GM12878 (cell line): ENCODE measurements at regions not wholly inside any gene's neighbourhood (a gene's known extent, or its start where the extent isn't known, plus 50 kb on each side); places are given as distances from the start of the nearest gene placed in this dataset.

Source experiments
- ATAC-seq: fragments of 200-7000 bp; cut with Tn5 transposase; 3 replicates; pipeline ENCODE4 v1.9.1; 2020; ENCODE audit warnings: mild to moderate bottlenecking, moderate library complexity
- BruUV-seq: library from RNA; stranded (reverse); fragments of 400-500 nt; replicated peaks from 2 replicates; lab custom pipeline; 2021; lab: Mats Ljungman, UMichigan
- CTCF ChIA-PET: fragments of 300-600 bp; sonication (Branson Sonifier 250); formaldehyde crosslinking; extraction: SDS; loops from one replicate; lab custom pipeline; 2021; ENCODE audit warnings: inconsistent platforms; lab: Yijun Ruan, JAX
- POLR2A ChIA-PET: fragments of 350-600 bp; formaldehyde crosslinking; extraction: SDS; loops from one replicate; lab custom pipeline; 2021; ENCODE audit warnings: inconsistent platforms; lab: Charles Lee
- RAD21 ChIA-PET: fragments of 300-600 bp; sonication (Branson Sonifier 250); formaldehyde crosslinking; loops from one replicate; lab custom pipeline; 2023; ENCODE audit warnings: antibody characterized with exemption; ENCODE audit not compliant: unreplicated experiment; lab: Charles Lee
- SMC1A ChIA-PET: fragments of 300-600 bp; sonication (Branson Sonifier 250); formaldehyde crosslinking; loops from one replicate; lab custom pipeline; 2023; ENCODE audit not compliant: unreplicated experiment, uncharacterized antibody; lab: Charles Lee
- DNase-seq: peaks from one replicate; pipeline ENCODE4 v3.0.0-alpha.2; 2011; ENCODE audit warnings: low read depth, low spot score
- FAIRE-seq: peaks from 3 replicates; lab custom pipeline; 2011; peaks lifted over from hg19 to GRCh38; lab: Jason Lieb, UNC
- H2AFZ ChIP-seq: 2 replicates; pipeline ENCODE4 v1.6.0; 2011; ENCODE audit warnings: low read depth, low read length, control low read depth; ENCODE audit not compliant: control insufficient read depth
- H3K27ac ChIP-seq: 2 replicates; pipeline ENCODE4 v1.5.1; 2011; ENCODE audit warnings: control low read depth; ENCODE audit not compliant: control insufficient read depth, insufficient read depth
- H3K27me3 ChIP-seq, 2 experiments: replicated peaks in 1 of 2; 2 replicates each; pipeline versions ENCODE4 v1.6.0 to v1.6.1; 2011; ENCODE audit warnings: low read length in 1 of 2; ENCODE audit not compliant: control insufficient read depth in 2 of 2, insufficient read depth in 2 of 2
- H3K36me3 ChIP-seq, 2 experiments: 2 replicates each; pipeline ENCODE4 v1.5.1; 2011; ENCODE audit warnings: low read length in 1 of 2; ENCODE audit not compliant: control insufficient read depth in 2 of 2, insufficient read depth in 2 of 2
- H3K4me1 ChIP-seq: 2 replicates; pipeline ENCODE4 v1.6.1; 2011; ENCODE audit warnings: mild to moderate bottlenecking, low read length, moderate library complexity, mixed read lengths; ENCODE audit not compliant: control insufficient read depth, insufficient read depth
- H3K4me2 ChIP-seq: 2 replicates; pipeline ENCODE4 v1.6.0; 2011; ENCODE audit warnings: control low read depth; ENCODE audit not compliant: control insufficient read depth, insufficient read depth
- H3K4me3 ChIP-seq: fragments of 200-600 bp; sonication (generic); 2 replicates; pipeline ENCODE4 v1.5.1; 2016
- H3K79me2 ChIP-seq: 2 replicates; pipeline ENCODE4 v1.6.0; 2011; ENCODE audit warnings: low read length; ENCODE audit not compliant: control insufficient read depth, insufficient read depth
- H3K9ac ChIP-seq: 2 replicates; pipeline ENCODE4 v1.8.0; 2011; ENCODE audit warnings: low read length, control low read depth, mixed read lengths; ENCODE audit not compliant: control insufficient read depth, insufficient read depth
- H3K9me3 ChIP-seq: replicated peaks from 3 replicates; pipeline ENCODE4 v1.5.1; 2011; ENCODE audit warnings: mild to moderate bottlenecking, low read length; ENCODE audit not compliant: control insufficient read depth, insufficient read depth
- H4K20me1 ChIP-seq: 2 replicates; pipeline ENCODE4 v1.6.0; 2011; ENCODE audit not compliant: control insufficient read depth, insufficient read depth
- CTCF ChIP-seq, 3 experiments: IDR thresholded peaks in 2 of 3; conservative IDR thresholded peaks in 1 of 3; 2 replicates each; pipeline ENCODE4 v1.5.1; 2011; ENCODE audit warnings: low read depth in 3 of 3, low read length in 3 of 3, mild to moderate bottlenecking in 3 of 3, control low read depth in 2 of 3, moderate library complexity in 2 of 3, inconsistent platforms in 1 of 3, mixed read lengths in 1 of 3; ENCODE audit not compliant: control insufficient read depth in 2 of 3, insufficient read depth in 1 of 3; ENCODE audit errors: extremely low read depth in 1 of 3
- RAD21 ChIP-seq: IDR thresholded peaks from 2 replicates; pipeline ENCODE4 v1.6.1; 2011; ENCODE audit warnings: mild to moderate bottlenecking, low read depth, low read length, moderate library complexity; ENCODE audit not compliant: insufficient read depth
- RBBP5 ChIP-seq: fragments of 200-600 bp; sonication (generic); conservative IDR thresholded peaks from 2 replicates; pipeline ENCODE4 v1.6.1; 2016
- SREBF2 ChIP-seq: IDR thresholded peaks from 2 replicates; pipeline ENCODE4 v1.6.1; 2012; ENCODE audit warnings: mild to moderate bottlenecking, low read length
- WGBS: methylation state at CpG from one replicate; pipeline ENCODE4 v1.1.6; 2016; ENCODE audit warnings: low lambda C conversion rate; ENCODE audit not compliant: insufficient replicate concordance, insufficient coverage; ENCODE audit errors: missing lambda C conversion rate; 5-methylcytosine and 5-hydroxymethylcytosine counted together
- in situ Hi-C: fragments of 300-500 bp; cut with MboI; formaldehyde crosslinking; loops from 9 replicates; pipeline ENCODE4 v1.14.3; 2018; ENCODE audit warnings: mixed read lengths
- intact Hi-C: fragments of 100-400 bp; cut with micrococcal nuclease; formaldehyde crosslinking; loops from one replicate; pipeline ENCODE4 v1.14.2; 2022; ENCODE audit not compliant: unreplicated experiment

GRCh38 chr6:109298605-109299264 is 83.5 kb downstream of the CD164 start (continued):
- no peak for TF ChIP-seq RAD21
- no peak for TF ChIP-seq RBBP5
- no peak for TF ChIP-seq SREBF2

- Histone ChIP-seq H3K9me3 (no peaks in the 10 kb centered on the region), H3K36me3 (no peaks in the 10 kb centered on the region), H3K79me2 (no peaks in the 10 kb centered on the region), H3K9ac (no peak overlapping the region), H3K4me1 (no peaks in the 10 kb centered on the region), H3K27ac (no peak overlapping the region), H4K20me1 (no peaks in the 10 kb centered on the region), H3K27me3 (no peaks in the 10 kb centered on the region), H3K4me2 (no peak overlapping the region), H3K4me3 (no peak overlapping the region), H2AFZ (no peak overlapping the region)
- FAIRE-seq = no peak
- SMC1A ChIA-PET = interaction anchor here (0.8 to 2.5 kb wide), 2 partner anchors 10 to 218 kb away, joined by 4 to 11 read pairs; no protein-coding TSS in a partner anchor
- no TSS peak for BruUV-seq
- POLR2A ChIA-PET = no interaction called here
- RAD21 ChIA-PET = no interaction called here
- DNase-seq = no peak
- in situ Hi-C loops (no loop called here), intact Hi-C loops (no loop called here)
- no peak for ATAC-seq
- CTCF ChIA-PET = no interaction called here
- no peak for TF ChIP-seq CTCF (IDR thresholded peaks at IDR 0.05 in 2 of 3, conservative IDR thresholded peaks at IDR 0.05 in 1 of 3; ENCODE audit: control insufficient read depth in 2 of 3, extremely low read depth in 1 of 3, insufficient read depth in 1 of 3, low read depth in 3 of 3, low read length in 3 of 3)
- WGBS = 31% methylated on average over 6 of the region's 6 CpGs
Observed at GRCh38 chr6:109297406-109298110, 84.7 kb downstream of the CD164 start.
